ENCODE measurements at regions not wholly inside any gene's neighbourhood (a gene's known extent, or its start where the extent isn't known, plus 50 kb on each side); places are given as distances from the start of the nearest gene placed in this dataset.

GRCh38 chr1:55466373-55466772, 251.2 kb upstream of the USP24 start:
- TF ChIP-seq CTCF (conservative IDR thresholded peaks at IDR 0.05; ENCODE audit: low read length), result no peak
- TF ChIP-seq EZH2phosphoT487 (IDR thresholded peaks at IDR 0.05; ENCODE audit: borderline replicate concordance), result no peak

Measured in Loucy (cell line).